KMS-11 (cell line): ENCODE measurements at regions not wholly inside any gene's neighbourhood (a gene's known extent, or its start where the extent isn't known, plus 50 kb on each side); places are given as distances from the start of the nearest gene placed in this dataset.

Experiments
- H2AFZ ChIP-seq: fragments of 200-600 bp; sonication (generic); 2 replicates; pipeline ENCODE4 v1.6.1; 2016; ENCODE audit warnings: antibody characterized with exemption, mixed run types, low read depth
- H3K27ac ChIP-seq: fragments of 200-600 bp; sonication (generic); 2 replicates; pipeline ENCODE4 v1.6.1; 2016; ENCODE audit warnings: mild to moderate bottlenecking, mixed run types
- H3K27me3 ChIP-seq: fragments of 200-600 bp; sonication (generic); 2 replicates; pipeline ENCODE4 v1.6.1; 2017; ENCODE audit warnings: mild to moderate bottlenecking, low read depth, mixed run types, moderate library complexity; ENCODE audit not compliant: insufficient read depth
- H3K36me3 ChIP-seq: fragments of 200-600 bp; sonication (generic); 2 replicates; pipeline ENCODE4 v1.6.1; 2017; ENCODE audit warnings: mild to moderate bottlenecking, mixed run types; ENCODE audit not compliant: insufficient read depth
- H3K4me1 ChIP-seq: fragments of 200-600 bp; sonication (generic); 2 replicates; pipeline ENCODE4 v1.6.1; 2016; ENCODE audit warnings: mild to moderate bottlenecking, low read depth, mixed run types; ENCODE audit not compliant: poor library complexity, severe bottlenecking
- H3K4me2 ChIP-seq: fragments of 200-600 bp; sonication (generic); 2 replicates; pipeline ENCODE4 v1.7.0; 2016; ENCODE audit warnings: mild to moderate bottlenecking, mixed run types
- H3K4me3 ChIP-seq: fragments of 200-600 bp; sonication (generic); IDR thresholded peaks from 2 replicates; pipeline ENCODE4 v1.6.1; 2017; ENCODE audit warnings: low read depth, low read length, mixed read lengths; ENCODE audit not compliant: insufficient read depth
- H3K79me2 ChIP-seq: fragments of 200-600 bp; sonication (generic); 2 replicates; pipeline ENCODE4 v1.6.1; 2016; ENCODE audit warnings: low read depth, mixed run types; ENCODE audit not compliant: insufficient read depth
- H3K9ac ChIP-seq: fragments of 200-600 bp; sonication (generic); 2 replicates; pipeline ENCODE4 v1.6.1; 2016; ENCODE audit warnings: mild to moderate bottlenecking, mixed run types
- H4K20me1 ChIP-seq: fragments of 200-600 bp; sonication (generic); 2 replicates; pipeline ENCODE4 v1.6.1; 2016; ENCODE audit warnings: mild to moderate bottlenecking, mixed run types; ENCODE audit not compliant: insufficient read depth
- CTCF ChIP-seq: fragments of 200-600 bp; sonication (generic); conservative IDR thresholded peaks from 2 replicates; pipeline ENCODE4 v1.6.1; 2017; ENCODE audit warnings: low read depth, mild to moderate bottlenecking, antibody characterized with exemption, low read length, moderate library complexity, mixed read lengths

- Histone ChIP-seq H3K27ac (no peak overlapping the region), H3K36me3 (no peaks in the 10 kb centered on the region), H3K4me1 (no peaks in the 10 kb centered on the region), H3K27me3 (no peaks in the 10 kb centered on the region), H3K4me3 (no peak overlapping the region), H3K9ac (no peak overlapping the region), H4K20me1 (no peaks in the 10 kb centered on the region), H3K79me2 (no peaks in the 10 kb centered on the region), H2AFZ (no peak overlapping the region), H3K4me2 (no peak overlapping the region)
- TF ChIP-seq CTCF, result no peak
Observed at GRCh38 chr3:5317557-5317956, 130.1 kb downstream of the EDEM1 start.

GRCh38 chr3:5319454-5319853 lies 131.9 kb downstream of the EDEM1 start:
- Histone ChIP-seq H3K36me3 (no peaks in the 10 kb centered on the region), H3K27me3 (no peaks in the 10 kb centered on the region), H3K4me2 (no peak overlapping the region), H2AFZ (no peak overlapping the region), H3K79me2 (no peaks in the 10 kb centered on the region), H4K20me1 (no peaks in the 10 kb centered on the region), H3K4me1 (no peaks in the 10 kb centered on the region), H3K27ac (no peak overlapping the region), H3K4me3 (no peak overlapping the region), H3K9ac (no peak overlapping the region)
- no peak for TF ChIP-seq CTCF

- H3K27me3 ChIP-seq, result no peaks in the 10 kb centered on the region
- no peaks in the 10 kb centered on the region for H3K36me3 ChIP-seq
- TF ChIP-seq CTCF, result no peak
- H3K79me2 ChIP-seq, result no peaks in the 10 kb centered on the region
- no peaks in the 10 kb centered on the region for H3K4me1 ChIP-seq
- no peak overlapping the region for H3K4me3 ChIP-seq
- H2AFZ ChIP-seq, result no peak overlapping the region
- no peak overlapping the region for H3K27ac ChIP-seq
- H3K4me2 ChIP-seq, result no peak overlapping the region
- H3K9ac ChIP-seq, result no peak overlapping the region
- H4K20me1 ChIP-seq, result no peaks in the 10 kb centered on the region
Observed at GRCh38 chr3:5321666-5322340, 134.3 kb downstream of the EDEM1 start.

GRCh38 chr3:5324780-5325179 lies 137.3 kb downstream of the EDEM1 start:
- no peak overlapping the region for H3K4me2 ChIP-seq

More at GRCh38 chr3:5324780-5325179, 137.3 kb downstream of the EDEM1 start:
- Histone ChIP-seq H3K27me3 (no peaks in the 10 kb centered on the region), H3K4me3 (no peak overlapping the region), H3K9ac (no peak overlapping the region), H3K4me1 (no peaks in the 10 kb centered on the region), H3K79me2 (no peaks in the 10 kb centered on the region), H3K36me3 (no peaks in the 10 kb centered on the region), H2AFZ (no peak overlapping the region), H4K20me1 (no peaks in the 10 kb centered on the region), H3K27ac (no peak overlapping the region)
- no peak for TF ChIP-seq CTCF
